ENCODE measurements at regions not wholly inside any gene's neighbourhood (a gene's known extent, or its start where the extent isn't known, plus 50 kb on each side); places are given as distances from the start of the nearest gene placed in this dataset.

DNA sequence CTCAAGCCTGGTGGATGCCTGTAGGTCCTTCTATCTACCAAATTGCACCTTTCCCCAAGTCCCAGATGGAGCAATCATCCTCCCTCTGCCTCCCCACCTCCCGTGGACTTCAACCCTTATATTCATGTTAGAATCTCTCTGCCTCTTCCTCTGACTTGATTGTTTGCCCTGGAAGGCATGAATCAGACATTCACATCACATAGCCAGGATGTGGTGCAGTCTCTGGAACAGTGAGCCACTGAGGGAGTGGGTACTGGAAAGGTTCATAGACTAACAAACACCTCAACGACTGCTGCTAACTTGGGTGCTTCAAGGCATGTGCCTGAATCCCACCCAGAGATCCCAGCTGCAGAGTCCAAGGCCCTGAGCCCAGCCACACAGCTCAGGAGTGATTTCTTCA, 494.0 kb downstream of the TNS3 start:
- DNase-seq, result no peak

GRCh38 chr7:47085491-47086275, 496.2 kb downstream of the TNS3 start:
- no peak for DNase-seq

DNA sequence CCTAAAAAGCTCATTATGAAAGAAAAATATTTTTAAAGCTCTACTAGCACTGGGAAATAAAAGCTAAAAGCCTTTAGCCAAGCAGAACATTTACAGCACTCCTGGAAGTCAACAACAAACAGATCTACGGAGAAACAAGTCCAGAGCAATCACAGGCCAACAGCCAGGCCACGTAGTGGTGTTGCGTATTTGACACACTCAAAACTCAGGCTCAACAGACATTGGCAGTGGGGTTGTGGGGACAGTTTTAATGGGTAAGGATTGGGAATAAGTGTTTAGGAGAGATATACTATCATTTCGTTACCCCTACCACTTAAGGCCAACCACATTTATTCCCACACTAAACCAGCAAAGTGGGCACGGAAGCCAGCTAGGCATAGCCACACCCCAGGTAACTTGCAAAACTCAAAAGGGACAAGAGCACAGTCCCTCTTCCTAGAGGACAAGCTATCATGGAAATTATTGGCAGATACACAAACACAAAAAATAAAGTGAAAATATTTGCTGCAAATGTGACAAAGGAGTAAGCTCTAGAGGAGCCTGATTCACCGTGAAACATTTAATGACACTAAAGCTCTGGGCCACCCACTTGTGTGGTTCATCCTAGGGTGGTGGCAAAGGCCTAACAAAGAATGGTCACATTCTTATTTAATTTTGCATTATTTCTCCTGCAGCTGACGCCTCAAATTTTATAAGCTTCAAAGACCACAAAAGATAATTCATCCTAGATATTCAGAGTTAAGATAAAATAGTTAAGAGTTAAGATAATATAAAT, 498.2 kb downstream of the TNS3 start:
- DNase-seq, result no peak

- DNase-seq, result no peak
These were observed 501.1 kb downstream of the TNS3 start for GRCh38 chr7:47080816-47081215.

- DNase-seq, result no peak
These were observed 503.7 kb downstream of the TNS3 start for GRCh38 chr7:47078241-47078640.

DNA sequence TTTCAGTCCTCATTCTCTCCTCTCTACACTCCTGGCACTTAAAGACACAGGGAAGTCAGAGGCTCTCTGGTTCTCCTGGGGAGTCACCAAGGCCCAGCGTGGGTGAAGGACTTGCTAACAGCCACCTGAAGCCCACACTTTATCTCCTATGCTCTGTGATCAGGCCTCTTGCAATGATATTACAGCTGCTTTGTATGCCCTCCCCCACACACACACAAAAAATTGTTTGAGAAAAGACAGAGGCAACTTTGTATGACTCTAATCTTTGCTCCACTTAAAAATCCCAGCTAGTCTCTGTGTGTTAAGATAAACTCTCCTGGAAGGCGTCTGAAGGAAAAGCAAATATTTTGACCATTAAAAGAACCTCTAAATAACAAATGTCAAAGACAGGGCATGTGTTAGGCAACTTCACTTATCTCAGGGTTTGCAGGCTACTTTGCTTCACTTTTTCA, 507.2 kb downstream of the TNS3 start:
- no peak for DNase-seq

- no peak for DNase-seq
These were observed 508.6 kb downstream of the TNS3 start for GRCh38 chr7:47073284-47073683.

- no peak for DNase-seq
These were observed 510.0 kb downstream of the TNS3 start for GRCh38 chr7:47071866-47072265.

- DNase-seq, result no peak
These were observed 512.4 kb downstream of the TNS3 start for GRCh38 chr7:47069385-47070076.

DNA sequence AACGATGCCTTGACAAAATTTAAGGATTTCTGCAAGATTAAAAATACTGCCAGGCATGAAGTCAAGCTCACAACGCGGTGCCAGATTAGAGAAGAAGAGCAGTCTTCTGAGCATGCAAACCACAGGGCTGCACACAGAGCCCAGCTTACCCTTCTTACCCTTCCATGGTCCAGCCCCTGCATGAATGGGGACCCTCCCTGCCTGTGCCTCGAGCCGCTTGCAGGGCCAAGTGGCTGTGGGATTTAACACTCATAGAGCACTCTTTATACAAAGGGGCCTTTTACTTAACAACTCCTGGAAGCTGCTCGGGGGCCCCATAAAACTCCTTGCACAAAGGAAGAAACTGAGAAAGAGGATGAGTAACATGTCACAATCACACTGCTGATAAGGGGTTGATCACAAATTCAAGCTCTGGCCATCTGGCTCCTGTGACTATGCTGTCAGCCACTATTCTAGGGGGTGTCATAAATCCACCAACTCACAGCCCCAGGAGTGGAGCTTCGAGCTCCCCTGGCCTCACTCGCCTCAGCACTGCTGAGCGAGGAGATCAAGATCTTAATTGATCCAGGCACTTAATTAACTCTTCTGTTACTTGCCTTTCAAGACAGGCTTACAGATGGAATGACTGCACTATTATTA, 514.8 kb downstream of the TNS3 start:
- peak; percentile 61 for DNase-seq

GRCh38 chr7:47056731-47057130, 525.2 kb downstream of the TNS3 start:
- DNase-seq, result no peak

GRCh38 chr7:47052541-47053208, 529.2 kb downstream of the TNS3 start:
- DNase-seq, result peak; percentile 56

- no peak for DNase-seq
These were observed 532.6 kb downstream of the TNS3 start for GRCh38 chr7:47049234-47049774.

GRCh38 chr7:47047384-47047783, 534.5 kb downstream of the TNS3 start:
- DNase-seq, result no peak

DNA sequence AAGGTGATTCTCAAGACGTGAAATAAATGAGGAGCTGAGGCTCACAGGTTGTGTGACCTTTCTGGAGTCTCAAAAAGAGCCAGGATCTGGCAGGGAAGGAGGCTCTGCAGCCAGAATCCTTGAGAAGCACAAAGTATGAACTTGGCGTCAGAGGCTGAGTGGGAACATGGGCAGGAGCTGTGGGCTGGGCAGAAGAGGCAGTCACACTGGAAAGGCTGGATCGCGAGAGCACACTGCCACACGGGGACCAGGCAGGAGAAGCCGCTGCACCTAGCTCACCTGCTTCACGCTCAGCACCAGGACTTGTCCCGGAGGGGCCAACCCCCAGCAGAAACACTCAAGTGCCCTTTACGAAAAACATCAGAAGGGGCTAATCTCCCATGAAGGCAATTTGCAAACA, 535.0 kb downstream of the TNS3 start:
- no peak for DNase-seq

DNA sequence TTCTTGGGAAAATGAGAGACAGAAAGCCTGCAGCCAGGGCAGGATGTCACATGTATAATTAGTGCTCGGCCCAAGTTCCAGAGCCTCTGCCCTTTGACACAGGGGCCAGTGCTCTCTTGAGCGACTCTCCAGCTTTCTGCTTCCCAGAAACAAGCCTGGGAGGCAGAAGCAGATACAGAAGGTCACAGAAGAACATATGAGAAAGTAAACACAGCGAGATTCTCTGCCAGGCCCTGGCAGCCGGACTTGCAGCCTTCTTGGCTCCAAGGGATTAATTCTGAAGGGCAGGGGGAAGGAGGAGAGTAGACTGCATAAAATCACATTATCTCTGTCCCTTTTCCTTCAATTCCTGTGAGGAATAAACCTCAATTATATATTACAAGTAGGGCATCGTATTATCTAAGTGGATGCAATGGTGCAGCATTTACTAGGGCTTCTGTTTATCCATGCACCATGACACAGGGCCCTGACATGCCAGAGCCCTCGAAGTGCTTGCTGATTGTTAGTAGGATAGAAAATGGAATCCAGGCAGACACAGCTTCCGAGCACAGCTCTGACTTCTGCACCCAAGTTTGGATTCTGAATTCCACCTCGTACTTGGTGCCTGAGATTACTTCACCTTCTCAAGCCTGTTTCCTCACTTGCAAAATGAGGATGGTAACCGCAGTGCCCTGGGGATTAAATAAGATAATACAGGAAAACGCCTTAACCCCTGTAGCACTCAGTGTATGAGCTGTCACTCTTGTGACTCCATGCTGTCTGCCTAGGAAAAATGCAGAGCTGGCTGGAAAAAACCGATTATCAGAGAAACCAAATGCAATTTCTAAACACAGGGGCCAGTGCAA, 536.5 kb downstream of the TNS3 start:
- DNase-seq, result no peak

DNA sequence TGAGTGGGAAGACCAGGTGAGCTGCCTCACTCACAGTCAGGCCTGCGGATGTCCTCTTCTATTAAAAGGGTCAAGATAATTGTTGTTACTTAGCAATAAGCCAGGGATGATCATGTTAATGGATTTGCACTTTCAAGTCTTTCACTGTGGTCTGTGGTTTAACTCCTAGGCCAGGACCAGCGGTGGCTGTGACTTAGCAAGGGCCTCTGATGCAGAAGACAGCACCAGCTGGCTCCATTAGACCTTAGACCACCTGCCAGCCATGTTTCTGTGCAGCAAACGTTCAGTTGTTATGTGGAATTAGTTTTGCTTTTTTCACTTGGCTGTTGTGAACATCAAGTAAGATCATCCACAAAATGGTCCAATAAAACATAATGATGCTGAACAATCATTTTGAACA, 537.3 kb downstream of the TNS3 start:
- DNase-seq, result no peak

- DNase-seq, result no peak
These were observed 538.6 kb downstream of the TNS3 start for GRCh38 chr7:47043304-47043703.

- DNase-seq, result no peak
These were observed 539.2 kb downstream of the TNS3 start for GRCh38 chr7:47042669-47043068.

DNA sequence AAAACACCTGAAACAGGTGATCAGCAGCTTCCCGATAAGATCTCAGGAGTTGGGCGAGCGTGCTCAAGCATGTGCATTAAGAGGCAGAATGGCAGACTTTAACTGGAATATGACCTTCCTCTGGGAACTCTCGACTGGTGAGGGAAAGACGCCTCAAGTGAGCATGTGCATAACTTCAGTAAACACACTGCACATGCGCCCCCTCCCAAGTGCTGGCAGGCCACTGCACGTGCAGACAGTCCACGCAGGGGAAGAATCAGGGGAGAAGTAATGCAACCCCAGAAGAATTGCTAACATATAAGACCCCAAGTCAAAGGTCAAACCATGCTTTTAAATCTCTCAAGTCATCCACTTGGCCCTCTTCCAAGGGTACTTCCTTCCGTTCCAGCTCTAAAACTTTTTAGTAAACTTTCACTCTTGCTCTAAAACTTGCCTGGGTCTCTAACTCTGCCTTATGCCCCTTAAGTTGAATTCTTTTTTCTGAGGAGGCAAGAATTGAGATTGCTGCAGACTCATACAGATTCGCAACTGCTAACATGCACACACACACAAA, 541.0 kb downstream of the TNS3 start:
- no peak for DNase-seq

- no peak for DNase-seq
These were observed 542.0 kb downstream of the TNS3 start for GRCh38 chr7:47039904-47040303.

Data from retina (tissue), 1 donor.